HPDE6-E6E7 (cell line): ENCODE measurements at regions not wholly inside any gene's neighbourhood (a gene's known extent, or its start where the extent isn't known, plus 50 kb on each side); places are given as distances from the start of the nearest gene placed in this dataset.
"Not testable (repeated sequence)": the region's sequence is repeated elsewhere in the genome, so short reads cannot be mapped to it uniquely, and the experiment has no call there.

ENCODE experiments used
- DNase-seq: peaks from one replicate; pipeline ENCODE4 v3.0.0; 2011; ENCODE audit warnings: missing footprints; ENCODE audit errors: extremely low spot score

DNA sequence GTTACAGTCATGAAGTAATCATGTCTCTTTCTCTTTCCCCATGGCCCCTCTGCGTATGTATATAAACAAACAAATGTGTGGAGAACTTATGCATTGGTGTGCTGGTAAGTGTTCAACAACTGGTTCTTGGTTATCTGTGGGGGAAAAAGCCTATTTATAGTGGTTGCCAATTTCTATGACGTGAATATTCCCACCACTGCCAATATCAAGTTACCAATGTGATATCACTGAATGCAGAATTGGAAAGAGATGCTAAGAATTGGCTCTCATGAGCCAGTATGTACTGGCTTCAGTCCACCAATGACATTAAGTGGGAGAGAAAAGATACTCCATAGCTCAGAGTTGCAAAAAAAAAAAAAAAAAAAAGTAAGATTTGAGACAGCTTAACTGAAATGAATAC is 399.7 kb downstream of the REEP3 start:
- no peak for DNase-seq

DNA sequence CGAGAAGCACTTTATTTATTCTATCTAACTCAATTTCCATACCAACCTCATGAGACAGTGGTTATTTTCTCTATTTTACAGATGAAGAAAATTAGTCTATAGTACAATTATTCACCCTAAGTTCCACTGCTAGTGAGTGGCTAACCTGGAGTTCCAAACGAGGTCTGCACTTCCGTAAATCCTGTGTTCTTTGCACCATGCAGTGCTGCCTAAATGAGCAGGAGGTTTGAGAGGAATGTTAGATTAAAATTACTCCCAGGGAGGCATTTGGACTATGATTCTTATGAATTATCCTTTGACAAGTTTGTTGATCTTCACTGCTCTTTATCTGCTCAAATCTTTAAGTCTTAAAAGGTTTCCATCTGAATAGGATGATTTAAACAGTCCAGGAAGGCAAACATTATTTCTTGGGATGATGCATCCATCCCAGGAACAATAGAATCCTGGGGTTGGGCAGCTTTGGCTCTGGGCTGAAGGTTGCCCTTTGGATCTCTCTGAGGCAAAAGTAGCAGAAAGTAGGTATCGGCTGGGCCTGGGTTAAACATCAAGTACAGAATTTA is 400.8 kb downstream of the REEP3 start:
- DNase-seq: no peak

DNA sequence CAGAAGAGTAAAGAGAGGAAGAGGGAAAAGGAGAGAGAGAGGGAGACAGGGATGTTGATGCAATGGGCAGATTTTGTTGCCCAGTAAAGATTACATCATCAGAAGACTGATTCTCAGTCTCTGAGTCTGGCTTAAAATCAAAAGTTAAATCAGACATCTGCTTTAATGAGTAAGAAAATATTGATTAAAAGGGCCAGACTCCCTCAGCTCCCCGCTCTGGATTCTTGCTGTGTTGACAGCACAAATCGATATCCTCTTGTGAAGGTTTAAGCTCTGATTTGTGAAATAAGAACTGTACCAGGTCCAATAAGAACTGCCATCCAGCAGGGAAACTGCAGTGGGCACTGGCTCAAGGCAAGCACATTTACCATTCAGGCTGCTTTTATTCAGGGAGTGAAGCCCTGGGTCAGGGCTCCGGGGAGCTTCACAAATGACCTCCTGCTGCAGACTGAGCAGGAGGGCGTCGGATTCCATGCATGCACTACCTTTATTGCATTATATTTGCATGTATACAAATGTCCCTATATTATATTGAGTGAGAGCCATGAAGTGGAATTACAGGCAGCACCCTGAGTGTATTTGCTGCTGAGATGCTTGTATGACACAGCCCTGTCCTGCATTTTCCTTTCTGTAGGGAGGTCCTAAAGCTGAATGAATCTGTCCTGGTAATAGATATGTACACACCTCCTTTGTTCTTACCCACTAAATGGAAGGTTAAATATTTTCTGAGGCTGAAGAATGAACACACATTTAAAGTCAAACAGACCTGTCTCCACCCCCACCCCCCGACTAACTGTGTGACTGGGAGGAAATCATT is 401.5 kb downstream of the REEP3 start:
- no peak for DNase-seq

DNA sequence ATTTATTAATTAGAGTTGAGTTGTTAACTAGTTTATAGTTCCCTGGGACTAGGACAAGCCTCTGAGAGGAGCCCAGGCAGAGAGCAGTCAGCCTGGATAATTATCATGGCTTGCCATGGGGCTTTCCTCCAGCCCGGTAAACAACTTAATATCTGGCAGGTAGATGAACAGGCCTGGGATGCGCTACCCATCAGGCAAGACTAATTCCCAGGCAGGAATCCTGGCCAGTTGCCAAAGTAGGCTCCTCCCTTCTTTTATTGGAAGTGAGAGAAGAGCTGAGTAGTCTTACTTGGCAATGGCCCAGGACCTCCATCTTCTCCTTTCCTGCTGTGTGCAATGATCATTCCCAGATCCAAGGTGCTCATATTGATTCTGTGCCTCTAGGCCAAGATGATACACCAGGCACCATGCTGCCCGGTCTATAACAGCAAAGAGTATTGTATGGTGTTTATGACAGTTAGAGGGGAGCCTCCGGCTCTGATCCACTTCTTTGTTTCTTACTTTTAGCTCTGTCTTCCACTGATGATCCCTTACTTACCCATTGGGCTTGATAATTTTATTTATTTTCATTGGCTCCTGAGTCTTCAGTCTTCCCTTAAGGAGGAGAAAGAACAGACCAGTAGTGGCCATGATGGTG is 408.7 kb downstream of the REEP3 start:
- no peak for DNase-seq

DNA sequence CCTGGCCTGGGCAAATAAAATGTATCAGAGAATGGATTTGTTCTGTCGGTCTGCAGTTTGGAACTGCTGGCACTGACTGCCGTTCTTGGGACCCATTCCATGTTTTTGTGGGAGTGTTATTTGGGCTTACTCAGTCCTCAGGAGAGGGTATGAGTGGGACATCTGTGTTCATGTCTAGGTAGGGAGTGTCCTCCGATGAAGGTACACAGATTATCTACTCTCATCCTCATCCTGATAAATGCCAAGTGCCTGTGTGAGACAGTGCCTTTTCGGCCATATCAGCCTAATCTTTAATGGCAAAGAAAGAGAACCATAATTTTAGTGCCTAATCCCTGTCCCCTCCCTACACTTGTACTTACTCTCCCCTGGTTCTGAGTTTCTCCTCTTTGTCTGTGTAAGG is 409.4 kb downstream of the REEP3 start:
- no peak for DNase-seq

DNA sequence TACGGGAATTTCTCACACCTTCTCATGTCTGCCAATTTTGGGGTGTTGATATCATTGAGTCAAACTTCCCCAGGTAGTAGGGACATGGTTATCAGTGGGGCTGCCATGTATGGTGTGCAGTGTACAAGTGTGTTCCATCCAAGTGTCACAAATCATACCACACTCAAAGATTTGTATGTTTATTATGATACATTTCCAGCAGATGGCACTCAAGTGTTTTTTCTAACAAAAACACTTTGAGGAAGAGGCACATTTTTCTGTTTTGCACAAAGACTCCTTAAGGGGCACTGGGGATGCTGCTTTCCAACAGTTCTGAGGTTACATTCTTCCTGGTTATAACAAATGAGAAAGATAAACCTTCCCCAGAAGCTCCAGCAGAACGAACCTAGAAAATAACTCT is 414.5 kb downstream of the REEP3 start:
- no peak for DNase-seq

DNA sequence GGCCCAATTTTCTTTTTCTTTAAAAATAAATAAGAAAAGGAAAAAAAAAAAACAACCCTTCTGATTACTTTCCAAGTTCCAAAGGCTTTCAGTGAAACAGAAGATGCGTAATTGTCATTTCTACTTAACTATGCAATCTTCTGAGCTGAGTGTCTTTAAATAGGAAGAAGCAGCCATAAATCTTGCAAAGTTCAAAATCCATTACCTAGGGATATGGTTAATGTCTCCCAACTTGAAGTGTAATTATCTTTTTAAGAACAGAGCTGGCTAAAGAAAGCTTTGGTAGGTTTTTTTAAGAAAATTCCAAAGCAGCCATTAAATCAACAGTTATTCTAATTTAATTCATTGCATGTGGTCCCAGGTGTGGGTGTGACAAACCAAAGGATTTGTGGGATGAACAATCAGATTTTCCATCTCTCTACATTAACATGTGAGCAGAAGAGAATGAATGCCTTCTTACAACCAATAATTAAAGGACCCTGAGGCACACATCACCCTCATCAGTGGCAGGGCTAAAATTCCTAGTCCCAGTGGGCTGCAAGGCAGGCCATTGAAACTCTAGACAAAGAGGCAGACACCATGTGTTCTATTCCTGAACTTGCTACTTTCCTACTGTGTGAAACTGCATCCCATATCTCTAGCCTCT is 419.2 kb downstream of the REEP3 start:
- no peak for DNase-seq

DNA sequence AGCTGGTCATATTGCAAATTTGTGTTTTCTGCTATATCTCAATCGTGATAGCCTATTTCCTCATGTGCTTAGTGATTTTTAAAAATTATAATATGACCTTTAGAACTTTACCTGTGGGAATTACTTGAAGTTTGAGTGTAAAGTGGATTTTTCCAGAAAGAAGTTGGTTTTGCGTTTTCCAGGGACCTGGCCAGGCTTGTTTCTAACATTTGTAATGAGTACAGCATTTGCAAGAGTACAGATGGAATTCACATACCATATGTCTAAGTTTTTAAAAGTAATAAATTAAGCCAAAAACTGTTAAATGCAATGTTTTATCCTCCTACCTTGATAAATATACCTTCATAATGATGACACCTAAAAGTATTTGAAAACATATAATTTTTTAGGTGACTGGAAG is 443.2 kb downstream of the REEP3 start:
- no peak for DNase-seq

DNA sequence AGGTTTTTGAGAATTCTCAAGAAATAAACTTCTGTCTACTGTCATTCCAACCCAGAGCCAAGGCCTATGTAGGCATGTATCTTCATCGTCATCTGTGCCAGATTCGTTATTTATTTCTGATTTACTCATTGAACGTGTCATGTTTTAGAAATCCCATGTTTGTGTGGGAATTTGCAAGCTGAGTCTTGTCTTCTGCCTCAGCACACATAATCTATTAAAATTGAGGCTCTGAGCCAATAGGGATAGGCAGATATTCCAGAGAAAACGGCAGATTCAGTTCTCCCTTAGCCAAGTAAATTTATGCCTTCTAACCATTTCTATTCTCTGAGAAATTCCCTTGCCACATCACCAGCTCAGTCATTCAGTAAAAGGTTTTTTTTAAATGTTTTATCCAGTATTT is 444.6 kb downstream of the REEP3 start:
- no peak for DNase-seq

DNA sequence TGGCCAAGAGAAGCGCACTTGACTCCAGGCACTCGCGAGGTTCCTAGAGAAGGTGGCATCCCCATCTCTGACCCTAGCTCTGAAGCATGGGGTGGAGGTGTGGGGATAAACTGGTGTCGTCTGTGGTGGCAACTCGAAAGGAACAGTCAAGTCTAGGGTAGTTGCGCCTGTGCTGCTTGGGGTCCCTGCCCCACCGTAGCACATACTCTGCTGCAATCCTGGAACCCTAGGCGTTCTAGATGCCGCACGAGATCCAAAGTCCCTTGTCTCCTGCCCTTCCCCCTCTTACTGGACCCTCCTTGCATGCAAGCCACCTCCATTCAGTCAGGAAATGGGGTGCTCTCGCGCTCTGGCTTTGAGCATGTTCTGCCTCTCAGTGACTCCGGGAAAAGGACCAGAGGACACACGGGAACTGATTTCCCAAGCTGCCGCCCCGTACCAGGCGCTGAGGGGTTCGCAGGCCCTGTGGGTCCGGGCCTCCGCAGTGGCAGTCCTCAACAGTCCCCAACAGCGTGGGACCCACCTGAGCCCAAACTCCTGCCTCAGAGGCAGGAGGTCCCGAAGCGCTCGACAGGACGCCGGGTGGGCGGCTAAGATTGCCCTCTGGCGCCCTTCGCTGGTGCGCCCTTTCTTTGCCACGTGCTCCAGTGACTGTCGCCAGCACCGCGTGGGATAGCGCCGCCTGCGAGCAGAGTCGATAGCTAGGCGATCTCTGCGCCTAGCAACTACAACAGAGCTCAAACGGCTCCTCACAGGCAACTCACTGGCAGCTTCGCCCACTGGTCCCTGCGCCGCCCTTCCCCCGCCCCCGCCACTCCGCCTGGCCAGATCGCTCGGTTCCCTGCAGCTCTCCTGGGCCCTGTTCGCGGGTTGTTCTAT is 452.0 kb downstream of the REEP3 start:
- no peak for DNase-seq

DNA sequence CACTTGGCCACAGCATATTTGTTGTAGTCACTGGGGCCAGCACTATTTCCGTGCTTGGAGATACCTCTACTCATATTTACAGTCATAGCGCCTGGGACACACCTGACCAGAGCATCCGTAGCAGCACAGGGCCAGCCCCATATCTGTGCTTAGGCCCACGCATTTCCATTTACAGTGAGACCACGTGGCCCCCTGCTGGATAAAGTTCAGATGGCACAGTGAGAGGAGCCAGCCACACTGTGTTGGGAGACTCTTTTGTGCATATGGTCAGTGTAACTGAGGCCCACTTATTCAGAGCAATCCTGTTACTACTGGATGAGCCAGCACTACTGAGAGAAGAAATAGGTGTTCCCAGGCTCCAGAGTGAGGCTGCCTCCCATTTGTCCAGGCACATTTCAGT is 455.3 kb downstream of the REEP3 start:
- DNase-seq: peak; percentile 22

DNA sequence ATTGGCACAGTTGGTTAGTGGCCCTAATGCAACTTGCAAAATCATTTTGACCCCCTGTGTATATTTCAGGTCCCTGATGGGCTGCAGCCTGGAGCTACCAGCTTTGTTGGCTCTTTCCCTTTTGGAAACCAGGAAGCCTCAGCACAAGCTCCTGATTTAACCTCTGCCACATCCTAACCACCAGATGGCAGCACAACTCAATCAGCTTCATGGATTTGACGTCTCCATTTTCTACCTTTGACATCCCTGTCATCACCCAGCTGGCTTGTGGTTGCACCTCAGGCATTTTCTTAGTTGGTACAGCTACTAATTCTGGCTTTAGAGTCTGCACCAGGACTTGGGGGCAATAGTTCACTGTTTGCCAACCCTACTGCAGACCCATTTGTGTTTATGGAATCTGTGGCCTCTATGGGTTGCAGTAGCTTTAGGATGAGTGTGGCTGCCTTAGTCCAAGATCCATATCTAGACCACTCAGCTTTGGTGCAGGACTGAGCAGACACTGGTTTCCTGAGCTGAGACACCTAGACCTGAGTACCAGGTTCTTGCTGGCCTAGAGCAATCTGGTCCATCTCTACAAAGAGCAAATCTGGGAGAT is 456.2 kb downstream of the REEP3 start:
- DNase-seq: peak; percentile 42

DNA sequence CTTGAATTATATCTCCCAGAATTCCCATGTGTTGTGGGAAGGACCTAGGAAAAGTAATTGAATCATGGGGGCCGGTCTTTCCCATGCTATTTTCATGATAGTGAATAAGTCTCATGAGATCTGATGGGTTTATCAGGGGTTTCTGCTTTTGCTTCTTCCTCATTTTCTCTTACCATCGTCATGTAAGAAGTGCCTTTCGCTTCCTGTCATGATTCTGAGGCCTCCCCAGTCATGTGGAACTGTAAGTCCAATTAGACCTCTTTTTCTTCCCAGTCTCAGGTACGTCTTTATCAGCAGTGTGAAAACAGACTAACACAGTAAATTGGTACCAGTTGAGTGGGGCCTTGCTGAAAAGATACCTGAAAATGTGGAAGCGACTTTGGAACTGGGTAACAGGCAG is 459.7 kb downstream of the REEP3 start:
- not testable (repeated sequence) for DNase-seq

DNA sequence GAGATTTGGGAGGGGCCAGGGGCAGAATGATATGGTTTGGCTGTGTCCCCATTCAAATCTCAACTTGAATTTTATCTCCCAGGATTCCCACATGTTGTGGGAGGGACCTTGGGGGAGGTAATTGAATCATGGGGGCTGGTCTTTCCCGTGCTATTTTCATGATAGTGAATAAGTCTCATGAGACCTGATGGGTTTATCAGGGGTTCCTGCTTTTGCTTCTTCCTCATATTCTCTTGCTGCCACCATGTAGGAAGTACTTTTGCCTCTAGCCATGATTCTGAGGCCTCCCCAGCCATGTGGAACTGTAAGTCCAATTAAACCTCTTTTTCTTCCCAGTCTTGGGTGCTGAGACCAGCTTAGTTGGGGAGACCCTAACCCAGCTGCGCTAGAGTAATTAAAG is 462.9 kb downstream of the REEP3 start:
- DNase-seq: not testable (repeated sequence)

DNA sequence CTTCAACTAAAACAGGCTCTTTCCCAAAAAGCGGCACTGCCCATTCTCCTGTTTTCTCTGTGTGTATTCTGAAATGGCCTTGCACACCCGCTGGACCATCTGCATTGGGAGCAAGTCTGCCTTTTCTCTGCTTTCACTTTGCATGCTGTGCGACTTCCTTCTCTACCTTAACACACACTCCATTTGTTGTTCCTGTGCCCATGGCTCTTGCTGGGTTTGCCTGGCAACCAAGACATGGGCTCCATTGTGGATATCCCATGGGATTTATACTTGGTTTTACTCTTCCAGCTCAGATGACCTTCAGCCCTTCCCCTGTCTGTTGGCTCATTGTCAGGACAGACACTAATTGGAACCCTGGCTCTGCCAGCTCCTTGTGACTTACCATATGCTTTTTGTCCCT is 465.3 kb downstream of the REEP3 start:
- DNase-seq: no peak

DNA sequence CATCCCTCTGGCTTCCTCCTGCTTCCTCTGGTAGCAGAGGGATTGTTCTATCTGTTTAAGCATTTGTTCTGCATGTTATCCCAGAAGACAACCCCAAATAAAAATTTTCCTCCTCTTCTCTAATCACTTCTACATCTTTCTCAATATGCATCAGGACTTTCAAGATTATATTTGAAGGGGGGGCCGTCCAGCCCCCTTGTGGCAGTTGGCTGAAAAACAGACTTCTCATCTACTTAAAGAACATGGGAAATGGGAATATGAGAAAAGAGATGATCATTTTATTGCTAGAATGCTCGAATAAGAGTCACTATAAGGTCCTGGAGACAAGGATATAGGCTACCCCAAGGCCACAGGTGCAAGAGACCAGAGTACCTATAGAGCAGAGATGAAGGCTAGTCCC is 466.0 kb downstream of the REEP3 start:
- DNase-seq: no peak

DNA sequence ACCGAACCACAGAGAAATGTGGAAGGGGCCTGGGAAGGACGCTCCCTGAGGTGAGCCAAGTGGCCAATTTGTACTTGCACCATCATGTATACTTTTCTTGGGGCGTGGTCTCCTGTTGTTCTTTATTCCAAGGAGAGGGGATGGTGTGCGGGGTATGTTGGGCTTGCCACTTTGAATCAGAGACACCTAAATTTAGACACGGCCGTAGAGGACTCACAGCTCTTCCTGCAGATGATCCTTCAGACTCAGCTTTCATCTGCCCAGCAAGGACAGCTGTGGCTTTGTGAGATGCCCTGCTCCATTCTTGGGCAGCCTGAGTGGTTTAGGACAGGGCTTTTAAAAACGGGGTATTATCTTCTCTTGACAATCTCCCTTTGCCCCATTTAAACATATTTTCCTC is 473.2 kb downstream of the REEP3 start:
- no peak for DNase-seq

DNA sequence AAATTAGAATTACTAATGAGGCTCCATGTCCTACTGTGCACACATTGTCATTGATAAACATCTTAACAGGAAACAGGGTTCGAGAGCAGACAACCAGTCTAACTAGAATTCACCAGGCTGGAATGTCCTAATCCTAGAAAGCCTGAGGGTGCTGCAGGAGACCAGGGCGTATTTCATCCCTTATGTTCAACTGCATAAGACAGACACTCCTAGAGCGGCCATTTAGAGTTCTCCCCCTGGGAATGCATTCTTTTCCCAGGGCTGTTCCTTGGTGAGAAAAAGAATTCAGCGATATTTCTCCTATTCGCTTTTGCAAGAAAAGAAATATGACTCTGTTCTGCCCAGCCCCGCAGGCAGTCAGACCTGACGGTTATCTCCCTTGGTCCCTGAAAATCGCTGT is 486.0 kb downstream of the REEP3 start:
- no peak for DNase-seq

DNA sequence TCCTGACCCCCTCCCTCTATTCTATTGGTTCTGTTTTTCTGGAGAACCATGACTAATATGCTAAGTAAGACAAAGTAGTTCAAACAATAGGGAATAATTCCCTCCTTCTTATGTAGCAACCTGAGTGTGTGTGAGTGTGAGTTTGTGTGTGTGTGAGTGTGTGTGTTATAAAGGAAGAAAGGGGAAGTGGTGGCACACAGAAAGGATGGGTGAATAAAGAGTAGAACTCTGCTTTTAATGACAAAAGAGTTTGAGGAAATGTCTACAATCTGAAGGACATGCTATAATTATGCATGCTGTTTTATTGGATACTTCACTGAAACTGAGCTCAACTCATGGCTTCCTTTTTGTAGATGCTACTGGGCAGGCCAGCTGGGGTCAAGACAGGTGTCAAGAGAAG is 489.5 kb downstream of the REEP3 start:
- DNase-seq: no peak

DNA sequence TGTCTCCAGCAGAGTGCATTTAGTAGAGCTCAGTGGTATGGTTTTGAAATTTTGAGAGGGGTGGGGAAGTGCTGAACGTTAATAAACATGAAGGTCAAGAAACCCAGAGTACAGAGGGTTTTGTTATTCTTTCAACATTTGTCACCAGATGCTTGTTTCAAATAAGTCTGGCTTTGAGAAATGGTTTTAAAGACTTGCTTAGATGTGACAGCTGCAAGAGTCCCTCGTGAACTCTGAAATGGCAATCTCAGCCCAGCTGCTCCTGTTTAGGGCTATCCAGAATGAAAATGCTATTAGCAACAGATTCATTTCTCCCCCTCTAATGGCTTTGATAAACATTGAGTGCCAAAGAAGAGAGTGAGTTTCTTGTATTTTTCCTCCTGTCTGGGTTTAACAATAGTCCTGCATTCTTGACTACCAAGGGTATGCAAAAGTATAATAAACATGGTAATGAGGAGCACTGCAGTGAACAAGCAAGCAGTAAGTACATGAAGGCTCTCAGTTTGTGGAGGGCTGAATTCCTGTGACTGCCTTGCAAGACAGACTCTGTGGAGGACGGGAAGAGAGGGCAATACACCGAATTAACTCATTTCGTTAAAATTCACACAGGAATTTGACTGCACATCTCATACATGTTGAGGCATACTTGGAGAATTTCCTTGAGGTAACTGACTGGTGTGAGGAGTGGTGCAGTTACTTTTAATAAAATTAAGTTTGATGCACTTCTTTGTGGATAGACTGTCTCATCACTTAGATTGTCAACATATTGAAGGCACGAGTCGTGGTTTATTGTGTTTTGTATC is 490.9 kb downstream of the REEP3 start:
- peak; percentile 7 for DNase-seq

DNA sequence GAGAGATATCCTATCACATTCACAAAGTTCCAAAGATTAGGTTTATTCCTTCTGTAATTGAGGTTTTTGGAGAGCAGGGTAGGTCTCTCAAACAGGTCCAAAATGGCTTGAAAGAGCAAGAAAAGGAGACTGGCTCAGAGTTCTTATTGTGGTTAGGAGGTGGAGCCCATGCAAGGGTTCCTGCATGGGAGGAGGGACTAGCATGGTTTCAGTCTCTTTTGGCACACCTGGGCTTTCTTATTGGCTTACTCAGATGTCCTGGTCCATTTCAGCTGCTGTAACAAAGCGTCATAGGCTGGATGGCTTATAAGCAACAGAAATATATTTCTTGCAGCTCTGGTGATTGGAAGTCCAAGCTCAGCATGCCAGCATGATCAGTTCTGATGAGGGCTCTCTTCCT is 493.1 kb downstream of the REEP3 start:
- no peak for DNase-seq
